Peyer's patch (tissue), 4 donors: ENCODE measurements at regions not wholly inside any gene's neighbourhood (a gene's known extent, or its start where the extent isn't known, plus 50 kb on each side); places are given as distances from the start of the nearest gene placed in this dataset.

Experiments
- DNase-seq, 3 donors: peaks; one replicate each; pipeline ENCODE4 v3.0.0-alpha.2; 2017 to 2019
- H3K27ac ChIP-seq, 4 donors: fragments of 200-600 bp; sonication (generic); one replicate each; pipeline ENCODE4 v1.5.1; 2016 to 2019
- H3K27me3 ChIP-seq, 2 donors: fragments of 200-600 bp; sonication (generic); one replicate each; pipeline ENCODE4 v1.5.1; 2019
- H3K36me3 ChIP-seq, 3 donors: fragments of 200-600 bp; sonication (generic); one replicate each; pipeline ENCODE4 v1.5.1; 2016 to 2019
- H3K4me1 ChIP-seq, 4 donors: fragments of 200-600 bp; sonication (generic); one replicate each; pipeline ENCODE4 v1.5.1; 2016 to 2019
- H3K4me3 ChIP-seq, 4 donors: fragments of 200-600 bp; sonication (generic); 1 replicate in 3 of 4; 2 replicates in 1 of 4; pipeline ENCODE4 v1.5.1; 2016 to 2019; ENCODE audit warnings: mild to moderate bottlenecking in 1 of 4
- H3K9me3 ChIP-seq, 4 donors: fragments of 200-600 bp; sonication (generic); one replicate each; pipeline ENCODE4 v1.5.1; 2016 to 2019; ENCODE audit warnings: mild to moderate bottlenecking in 1 of 4
- POLR2A ChIP-seq, 2 donors: fragments of 450-650 bp; IDR thresholded peaks; one replicate each; pipeline ENCODE4 v1.5.1; 2017; ENCODE audit warnings: antibody characterized with exemption in 2 of 2, mild to moderate bottlenecking in 2 of 2, moderate library complexity in 2 of 2
- TF ChIP-seq, protein P1 (sequence below), 6 experiments: fragments of 450-650 bp in 4 of 6; fragments of 200-600 bp in 2 of 6; sonication (generic) in 1 of 6; IDR thresholded peaks; one replicate each; pipeline ENCODE4 v1.5.1; 2017 to 2019; ENCODE audit warnings: antibody characterized with exemption in 6 of 6, mild to moderate bottlenecking in 3 of 6, moderate library complexity in 1 of 6

GRCh38 chr2:195115738-195116137 is 541.3 kb upstream of the SLC39A10 start:
- no peaks in the 10 kb centered on the region for H3K9me3 ChIP-seq
- no peaks in the 10 kb centered on the region for H3K4me1 ChIP-seq

DNA sequence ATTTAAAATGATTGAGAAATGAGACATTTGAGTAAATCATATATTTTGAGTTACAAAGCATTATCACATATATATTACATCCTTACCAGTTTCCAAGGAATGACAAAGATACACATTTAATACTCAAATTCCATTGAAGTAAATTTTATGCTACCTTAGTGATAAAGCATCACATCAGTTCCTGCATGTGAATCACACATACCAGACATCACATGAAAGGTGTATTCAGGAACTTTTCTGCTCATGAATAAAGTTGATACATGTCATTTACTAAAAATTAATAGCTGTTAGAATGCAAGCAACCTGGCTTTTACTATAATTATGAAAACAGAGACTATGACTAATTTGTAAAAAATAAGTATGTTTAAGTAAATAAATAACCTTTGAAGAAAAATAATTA is 548.8 kb upstream of the SLC39A10 start:
- Histone ChIP-seq H3K4me1 (no peaks in the 10 kb centered on the region), H3K4me3 (no peak overlapping the region), H3K36me3 (no peaks in the 10 kb centered on the region), H3K9me3 (no peaks in the 10 kb centered on the region), H3K27me3 (no peaks in the 10 kb centered on the region), H3K27ac (no peak overlapping the region)
- no peak for TF ChIP-seq POLR2A (IDR thresholded peaks at IDR 0.05)
- TF ChIP-seq, protein P1, sequence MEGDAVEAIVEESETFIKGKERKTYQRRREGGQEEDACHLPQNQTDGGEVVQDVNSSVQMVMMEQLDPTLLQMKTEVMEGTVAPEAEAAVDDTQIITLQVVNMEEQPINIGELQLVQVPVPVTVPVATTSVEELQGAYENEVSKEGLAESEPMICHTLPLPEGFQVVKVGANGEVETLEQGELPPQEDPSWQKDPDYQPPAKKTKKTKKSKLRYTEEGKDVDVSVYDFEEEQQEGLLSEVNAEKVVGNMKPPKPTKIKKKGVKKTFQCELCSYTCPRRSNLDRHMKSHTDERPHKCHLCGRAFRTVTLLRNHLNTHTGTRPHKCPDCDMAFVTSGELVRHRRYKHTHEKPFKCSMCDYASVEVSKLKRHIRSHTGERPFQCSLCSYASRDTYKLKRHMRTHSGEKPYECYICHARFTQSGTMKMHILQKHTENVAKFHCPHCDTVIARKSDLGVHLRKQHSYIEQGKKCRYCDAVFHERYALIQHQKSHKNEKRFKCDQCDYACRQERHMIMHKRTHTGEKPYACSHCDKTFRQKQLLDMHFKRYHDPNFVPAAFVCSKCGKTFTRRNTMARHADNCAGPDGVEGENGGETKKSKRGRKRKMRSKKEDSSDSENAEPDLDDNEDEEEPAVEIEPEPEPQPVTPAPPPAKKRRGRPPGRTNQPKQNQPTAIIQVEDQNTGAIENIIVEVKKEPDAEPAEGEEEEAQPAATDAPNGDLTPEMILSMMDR (IDR thresholded peaks at IDR 0.05), result no peak
- DNase-seq, result no peak

More at GRCh38 chr2:195115738-195116137, 541.3 kb upstream of the SLC39A10 start:
- Histone ChIP-seq H3K27ac (no peak overlapping the region), H3K36me3 (no peaks in the 10 kb centered on the region), H3K27me3 (no peaks in the 10 kb centered on the region), H3K4me3 (no peak overlapping the region)
- DNase-seq, result no peak
- TF ChIP-seq, protein P1 (IDR thresholded peaks at IDR 0.05), result no peak
- TF ChIP-seq POLR2A (IDR thresholded peaks at IDR 0.05), result no peak

GRCh38 chr2:195106681-195107380 is 550.2 kb upstream of the SLC39A10 start:
- no peak overlapping the region for H3K4me3 ChIP-seq
- H3K9me3 ChIP-seq, result no peaks in the 10 kb centered on the region
- H3K4me1 ChIP-seq, result no peaks in the 10 kb centered on the region
- no peaks in the 10 kb centered on the region for H3K27me3 ChIP-seq
- DNase-seq, result no peak
- TF ChIP-seq, protein P1 (IDR thresholded peaks at IDR 0.05), result no peak
- no peak for TF ChIP-seq POLR2A (IDR thresholded peaks at IDR 0.05)
- no peak overlapping the region for H3K27ac ChIP-seq
- H3K36me3 ChIP-seq, result no peaks in the 10 kb centered on the region

GRCh38 chr2:195105581-195105980 is 551.4 kb upstream of the SLC39A10 start:
- no peak for TF ChIP-seq POLR2A (IDR thresholded peaks at IDR 0.05)
- TF ChIP-seq, protein P1 (IDR thresholded peaks at IDR 0.05), result no peak
- H3K4me3 ChIP-seq, result no peak overlapping the region
- H3K36me3 ChIP-seq, result no peaks in the 10 kb centered on the region

DNA sequence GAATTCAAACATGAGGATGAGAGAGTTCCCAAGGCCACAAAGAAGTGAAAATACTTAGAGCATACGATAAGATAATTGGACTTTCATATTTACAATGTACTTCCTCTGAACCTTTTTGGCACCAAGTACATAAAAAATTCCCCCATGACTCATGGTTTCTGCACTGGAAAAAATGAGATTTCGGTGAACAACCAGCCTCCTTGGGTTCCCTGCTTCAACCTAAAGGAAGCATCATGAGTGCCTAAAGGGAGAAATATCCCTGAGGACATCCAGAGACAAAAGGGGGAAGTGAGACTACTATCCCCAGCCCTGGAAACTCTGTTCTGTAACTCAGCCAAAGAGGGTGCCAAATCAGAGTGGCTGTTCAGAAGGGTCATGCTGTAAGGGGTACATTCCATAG is 562.7 kb upstream of the SLC39A10 start:
- no peak for TF ChIP-seq POLR2A (IDR thresholded peaks at IDR 0.05)
- TF ChIP-seq, protein P1 (IDR thresholded peaks at IDR 0.05), result no peak
- no peak overlapping the region for H3K27ac ChIP-seq
- H3K27me3 ChIP-seq, result no peaks in the 10 kb centered on the region
- no peak for DNase-seq
- H3K9me3 ChIP-seq, result no peaks in the 10 kb centered on the region
- H3K4me1 ChIP-seq, result no peaks in the 10 kb centered on the region
- no peaks in the 10 kb centered on the region for H3K36me3 ChIP-seq
- H3K4me3 ChIP-seq, result no peak overlapping the region

More at GRCh38 chr2:195105581-195105980, 551.4 kb upstream of the SLC39A10 start:
- H3K9me3 ChIP-seq, result no peaks in the 10 kb centered on the region
- no peaks in the 10 kb centered on the region for H3K27me3 ChIP-seq
- no peaks in the 10 kb centered on the region for H3K4me1 ChIP-seq
- H3K27ac ChIP-seq, result no peak overlapping the region
- DNase-seq, result no peak
